H1 (cell line): ENCODE measurements at regions not wholly inside any gene's neighbourhood (a gene's known extent, or its start where the extent isn't known, plus 50 kb on each side); places are given as distances from the start of the nearest gene placed in this dataset.

Source experiments
- CTCF ChIA-PET: fragments of 300-600 bp; sonication (Branson Sonifier 250); formaldehyde crosslinking; loops from one replicate; lab custom pipeline; 2021; ENCODE audit not compliant: partially characterized antibody; lab: Charles Lee
- POLR2A ChIA-PET: fragments of 300-600 bp; sonication (Branson Sonifier 250); formaldehyde crosslinking; loops from one replicate; lab custom pipeline; 2021; ENCODE audit warnings: inconsistent platforms; ENCODE audit not compliant: partially characterized antibody; lab: Charles Lee
- DNase-seq, 2 experiments: peaks; one replicate each; pipeline versions ENCODE4 v3.0.0 to v3.0.0-alpha.2; 2010 to 2022; ENCODE audit warnings: low spot score in 2 of 2, low read depth in 1 of 2, mixed read lengths in 1 of 2
- FAIRE-seq: peaks from 2 replicates; lab custom pipeline; 2011; peaks lifted over from hg19 to GRCh38; lab: Jason Lieb, UNC
- H2AFZ ChIP-seq: 2 replicates; pipeline ENCODE4 v1.8.1; 2012; ENCODE audit warnings: low read length, inconsistent platforms
- H2AK5ac ChIP-seq: 2 replicates; pipeline ENCODE4 v1.6.1; 2013; ENCODE audit warnings: low read depth, low read length
- H2BK120ac ChIP-seq: replicated peaks from 2 replicates; pipeline ENCODE3; 2013; ENCODE audit warnings: low read depth, low read length, inconsistent platforms
- H2BK12ac ChIP-seq: 2 replicates; pipeline ENCODE4 v1.6.1; 2013; ENCODE audit warnings: low read depth, low read length
- H2BK15ac ChIP-seq: 2 replicates; pipeline ENCODE4 v1.6.1; 2013; ENCODE audit warnings: low read length
- H2BK20ac ChIP-seq: 2 replicates; pipeline ENCODE4 v1.6.1; 2013; ENCODE audit warnings: low read length
- H2BK5ac ChIP-seq: 2 replicates; pipeline ENCODE4 v1.6.1; 2013; ENCODE audit warnings: low read depth, low read length
- H3K14ac ChIP-seq: 2 replicates; pipeline ENCODE4 v1.6.1; 2013; ENCODE audit warnings: inconsistent platforms; ENCODE audit not compliant: insufficient read length
- H3K18ac ChIP-seq: 2 replicates; pipeline ENCODE4 v1.6.1; 2013; ENCODE audit warnings: low read length; ENCODE audit errors: extremely low read depth
- H3K23ac ChIP-seq: 2 replicates; pipeline ENCODE4 v1.6.1; 2013; ENCODE audit warnings: inconsistent platforms; ENCODE audit not compliant: insufficient read length
- H3K23me2 ChIP-seq: 2 replicates; pipeline ENCODE4 v1.6.1; 2013; ENCODE audit warnings: low read depth, low read length
- H3K27ac ChIP-seq: 2 replicates; pipeline ENCODE4 v1.6.1; 2011; ENCODE audit warnings: low read depth, low read length, inconsistent platforms
- H3K27me3 ChIP-seq, 4 experiments: replicated peaks in 1 of 4; 1 replicate in 1 of 4; 2 replicates in 3 of 4; pipeline versions ENCODE4 v1.6.1 to v1.8.1; 2011 to 2013; ENCODE audit warnings: low read length in 3 of 4, mild to moderate bottlenecking in 3 of 4, inconsistent platforms in 2 of 4, mixed read lengths in 2 of 4, moderate library complexity in 1 of 4; ENCODE audit not compliant: control insufficient read depth in 3 of 4, insufficient read depth in 3 of 4; ENCODE audit errors: extremely low read depth in 1 of 4
- H3K36me3 ChIP-seq, 4 experiments: 2 replicates each; pipeline versions ENCODE4 v1.6.1 to v1.8.1; 2011 to 2013; ENCODE audit warnings: mild to moderate bottlenecking in 4 of 4, low read length in 3 of 4, moderate library complexity in 2 of 4, control low read depth in 1 of 4, inconsistent platforms in 1 of 4; ENCODE audit not compliant: insufficient read depth in 4 of 4, control insufficient read depth in 2 of 4
- H3K4ac ChIP-seq: replicated peaks from 2 replicates; pipeline ENCODE3; 2013; ENCODE audit warnings: low read length, low read depth, mixed read lengths, inconsistent platforms; ENCODE audit not compliant: insufficient read length
- H3K4me1 ChIP-seq, 4 experiments: replicated peaks in 1 of 4; 1 replicate in 1 of 4; 2 replicates in 3 of 4; pipeline versions ENCODE4 v1.6.1 to v1.8.1; 2011 to 2013; ENCODE audit warnings: low read length in 3 of 4, inconsistent platforms in 2 of 4, mixed read lengths in 1 of 4; ENCODE audit not compliant: insufficient read depth in 4 of 4, control insufficient read depth in 3 of 4
- H3K4me2 ChIP-seq, 2 experiments: 2 replicates each; pipeline versions ENCODE4 v1.6.1 to v1.8.1; 2011 to 2013; ENCODE audit warnings: low read depth in 2 of 2, low read length in 2 of 2, control low read depth in 1 of 2, inconsistent platforms in 1 of 2, mild to moderate bottlenecking in 1 of 2; ENCODE audit not compliant: insufficient read depth in 1 of 2
- H3K4me3 ChIP-seq, 4 experiments: fragments of 200-600, 300-600 bp in 1 of 4; sonication (generic), shearing (Covaris generic), sonication (Bioruptor Twin) in 1 of 4; 2 replicates each; pipeline versions ENCODE4 v1.5.1 to v1.8.1; 2011 to 2016; ENCODE audit warnings: low read length in 4 of 4, low read depth in 3 of 4, control low read depth in 2 of 4, inconsistent platforms in 2 of 4, mild to moderate bottlenecking in 2 of 4, mixed read lengths in 1 of 4, moderate library complexity in 1 of 4; ENCODE audit not compliant: insufficient read depth in 2 of 4; ENCODE audit errors: extremely low read depth in 1 of 4
- H3K56ac ChIP-seq: replicated peaks from 2 replicates; pipeline ENCODE3; 2013; ENCODE audit warnings: low read depth, mild to moderate bottlenecking, mixed read lengths, low read length, inconsistent platforms; ENCODE audit not compliant: insufficient read length
- H3K79me1 ChIP-seq: 2 replicates; pipeline ENCODE4 v1.6.1; 2013; ENCODE audit warnings: low read depth, low read length, control low read depth
- H3K79me2 ChIP-seq, 2 experiments: 2 replicates each; pipeline versions ENCODE4 v1.6.1 to v1.8.1; 2012 to 2013; ENCODE audit warnings: low read length in 2 of 2, mild to moderate bottlenecking in 2 of 2, inconsistent platforms in 1 of 2; ENCODE audit not compliant: insufficient read depth in 2 of 2, control insufficient read depth in 1 of 2
- H3K9ac ChIP-seq, 4 experiments: replicated peaks in 1 of 4; 1 replicate in 1 of 4; 2 replicates in 3 of 4; pipeline versions ENCODE4 v1.6.1 to v1.8.1; 2011 to 2013; ENCODE audit warnings: low read depth in 3 of 4, low read length in 3 of 4, control low read depth in 2 of 4, mild to moderate bottlenecking in 2 of 4, moderate library complexity in 2 of 4, inconsistent platforms in 1 of 4; ENCODE audit errors: extremely low read depth in 1 of 4
- H3K9me3 ChIP-seq, 2 experiments: 2 replicates each; pipeline versions ENCODE4 v1.6.1 to v1.8.1; 2012 to 2013; ENCODE audit warnings: mild to moderate bottlenecking in 2 of 2, moderate library complexity in 2 of 2, control low read depth in 1 of 2, inconsistent platforms in 1 of 2, low read depth in 1 of 2, low read length in 1 of 2, mixed read lengths in 1 of 2; ENCODE audit not compliant: insufficient read depth in 2 of 2
- H4K20me1 ChIP-seq, 2 experiments: replicated peaks in 1 of 2; 2 replicates each; pipeline versions ENCODE3 to v1.8.1; 2011 to 2013; ENCODE audit warnings: inconsistent platforms in 2 of 2, low read length in 2 of 2, mild to moderate bottlenecking in 1 of 2; ENCODE audit not compliant: insufficient read depth in 2 of 2, control insufficient read depth in 1 of 2
- H4K5ac ChIP-seq: 2 replicates; pipeline ENCODE4 v1.6.1; 2013; ENCODE audit warnings: low read length, low read depth, mixed read lengths, inconsistent platforms; ENCODE audit not compliant: insufficient read length
- H4K8ac ChIP-seq: 2 replicates; pipeline ENCODE4 v1.8.0; 2013; ENCODE audit warnings: mild to moderate bottlenecking, moderate library complexity, low read length, inconsistent platforms; ENCODE audit not compliant: insufficient read depth; ENCODE audit errors: extremely low read depth
- H4K91ac ChIP-seq: replicated peaks from 2 replicates; pipeline ENCODE3; 2013; ENCODE audit warnings: low read length, mixed read lengths, inconsistent platforms; ENCODE audit not compliant: insufficient read length
- ASH2L ChIP-seq: fragments of 200-600, 300-600 bp; sonication (generic); IDR thresholded peaks from one replicate; pipeline ENCODE4 v1.7.1; 2017; ENCODE audit warnings: low read length
- ATF3 ChIP-seq: IDR thresholded peaks from 2 replicates; pipeline ENCODE4 v1.6.1; 2011; ENCODE audit warnings: low read depth, mild to moderate bottlenecking, low read length; ENCODE audit not compliant: insufficient read depth
- BRCA1 ChIP-seq: IDR thresholded peaks from 2 replicates; pipeline ENCODE4 v1.6.1; 2012; ENCODE audit warnings: low read depth, low read length, improper control_type of control experiment
- CEBPB ChIP-seq: IDR thresholded peaks from 2 replicates; pipeline ENCODE4 v1.6.1; 2012; ENCODE audit warnings: low read depth, low read length
- CREB1 ChIP-seq: IDR thresholded peaks from 2 replicates; pipeline ENCODE4 v1.6.1; 2012; ENCODE audit warnings: inconsistent platforms
- CTCF ChIP-seq, 3 experiments: IDR thresholded peaks; 1 replicate in 2 of 3; 2 replicates in 1 of 3; pipeline versions ENCODE4 v1.5.1 to v1.6.1; 2011; ENCODE audit warnings: low read length in 3 of 3, mild to moderate bottlenecking in 3 of 3, inconsistent platforms in 2 of 3, low read depth in 1 of 3, moderate library complexity in 1 of 3; ENCODE audit not compliant: insufficient read depth in 1 of 3; ENCODE audit errors: control extremely low read depth in 1 of 3
- MAX ChIP-seq: IDR thresholded peaks from 2 replicates; pipeline ENCODE4 v1.6.1; 2012; ENCODE audit warnings: inconsistent platforms
- PHF8 ChIP-seq: fragments of 200-600 bp; sonication (generic); conservative IDR thresholded peaks from 2 replicates; pipeline ENCODE4 v1.7.1; 2012; ENCODE audit warnings: low read depth, mild to moderate bottlenecking, inconsistent platforms, low read length, moderate library complexity
- POLR2AphosphoS5 ChIP-seq: IDR thresholded peaks from 2 replicates; pipeline ENCODE4 v1.6.1; 2011; ENCODE audit warnings: low read depth, low read length
- SIX5 ChIP-seq: IDR thresholded peaks from 2 replicates; pipeline ENCODE4 v1.6.1; 2011; ENCODE audit warnings: mild to moderate bottlenecking, low read depth, low read length
- TEAD4 ChIP-seq: IDR thresholded peaks from 2 replicates; pipeline ENCODE4 v1.6.1; 2012; ENCODE audit warnings: low read depth, low read length, inconsistent platforms, mixed read lengths
- WGBS, 2 experiments: shearing (Covaris generic) in 1 of 2; methylation state at CpG; one replicate each; pipeline versions ENCODE4 v1.1.6 to v1.1.7; 2013 to 2015; ENCODE audit warnings: low lambda C conversion rate in 2 of 2, mixed read lengths in 2 of 2, inconsistent platforms in 1 of 2, low coverage in 1 of 2, missing lambda C conversion rate in 1 of 2; ENCODE audit not compliant: insufficient replicate concordance in 2 of 2, insufficient coverage in 1 of 2, insufficient read length in 1 of 2; ENCODE audit errors: extremely low coverage in 1 of 2, missing lambda C conversion rate in 1 of 2; 5-methylcytosine and 5-hydroxymethylcytosine counted together

GRCh38 chr7:156180451-156181229 lies 368.4 kb upstream of the SHH start:
- Histone ChIP-seq H4K5ac (no peak overlapping the region), H3K79me2 (no peaks in the 10 kb centered on the region), H3K4me1 (no peaks in the 10 kb centered on the region), H3K23ac (no peak overlapping the region), H2BK12ac (no peak overlapping the region), H3K14ac (no peak overlapping the region), H4K8ac (0 out of 2 replicates have a peak overlapping the region, but pooled peaks have one; percentile 3), H2BK15ac (no peak overlapping the region), H3K56ac (no peak overlapping the region), H2BK5ac (no peak overlapping the region), H2AFZ (no peak overlapping the region), H3K9me3 (peaks cover 3 to 8% of the 10 kb centered on the region in 2 experiments; a peak in 1 of 4 replicates), H3K4ac (no peak overlapping the region), H3K36me3 (no peaks in the 10 kb centered on the region), H3K4me2 (no peak overlapping the region), H3K79me1 (no peaks in the 10 kb centered on the region), H4K91ac (no peak overlapping the region), H2AK5ac (no peak overlapping the region), H3K4me3 (no peak overlapping the region), H2BK20ac (no peak overlapping the region), H3K9ac (no peak overlapping the region), H2BK120ac (no peak overlapping the region), H3K27me3 (no peaks in the 10 kb centered on the region; a peak in 1 of 7 replicates), H3K18ac (no peak overlapping the region), H4K20me1 (no peaks in the 10 kb centered on the region), H3K27ac (no peak overlapping the region), H3K23me2 (no peaks in the 10 kb centered on the region)
- FAIRE-seq (no peak), DNase-seq (no peak)
- WGBS, 2 experiments: 86% methylated on average over 12 of the region's 13 CpGs; no CpG with 5 or more reads in 1 of the 2 experiments
- CTCF ChIA-PET: interaction anchor here (1.6 kb wide), 1 partner anchor 10 kb away, joined by 4 read pairs; no protein-coding TSS in a partner anchor
- POLR2A ChIA-PET: no interaction called here
- TF ChIP-seq BRCA1 (no peak), CREB1 (no peak), ASH2L (no peak), CTCF (IDR thresholded peaks at IDR 0.05; ENCODE audit: control extremely low read depth in 1 of 3, insufficient read depth in 1 of 3, low read depth in 1 of 3, low read length in 3 of 3) (no peak), ATF3 (no peak), POLR2AphosphoS5 (no peak), MAX (no peak), SIX5 (no peak), PHF8 (no peak), CEBPB (no peak), TEAD4 (no peak)
